ENCODE measurements at regions not wholly inside any gene's neighbourhood (a gene's known extent, or its start where the extent isn't known, plus 50 kb on each side); places are given as distances from the start of the nearest gene placed in this dataset.

DNA sequence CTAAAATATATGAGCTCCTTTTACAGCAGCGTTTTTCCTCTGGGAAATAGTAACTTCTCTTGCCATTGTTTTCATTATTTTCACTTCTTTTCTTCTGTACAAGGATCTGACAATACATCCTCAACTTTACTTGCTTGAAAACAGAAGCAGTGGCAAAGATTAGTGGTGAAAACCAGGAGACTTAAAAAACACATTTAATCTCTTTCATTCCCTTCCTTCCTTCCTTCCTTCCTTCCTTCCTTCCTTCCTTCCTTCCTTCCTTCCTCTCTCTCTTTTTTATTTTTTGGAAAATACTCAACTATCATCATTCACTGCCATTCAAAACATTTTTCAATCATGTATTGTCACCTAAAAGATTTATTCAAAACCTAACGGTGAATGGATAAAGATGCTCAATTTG lies 1411.4 kb downstream of the NCAM2 start:
- TF ChIP-seq SMC3 (IDR thresholded peaks at IDR 0.05; ENCODE audit: low read depth, low read length) (no peak), RAD21 (IDR thresholded peaks at IDR 0.05; ENCODE audit: low read length) (no peak), RXRA (IDR thresholded peaks at IDR 0.05; ENCODE audit: borderline replicate concordance, low read depth) (no peak)
- TF ChIP-seq, protein P1, sequence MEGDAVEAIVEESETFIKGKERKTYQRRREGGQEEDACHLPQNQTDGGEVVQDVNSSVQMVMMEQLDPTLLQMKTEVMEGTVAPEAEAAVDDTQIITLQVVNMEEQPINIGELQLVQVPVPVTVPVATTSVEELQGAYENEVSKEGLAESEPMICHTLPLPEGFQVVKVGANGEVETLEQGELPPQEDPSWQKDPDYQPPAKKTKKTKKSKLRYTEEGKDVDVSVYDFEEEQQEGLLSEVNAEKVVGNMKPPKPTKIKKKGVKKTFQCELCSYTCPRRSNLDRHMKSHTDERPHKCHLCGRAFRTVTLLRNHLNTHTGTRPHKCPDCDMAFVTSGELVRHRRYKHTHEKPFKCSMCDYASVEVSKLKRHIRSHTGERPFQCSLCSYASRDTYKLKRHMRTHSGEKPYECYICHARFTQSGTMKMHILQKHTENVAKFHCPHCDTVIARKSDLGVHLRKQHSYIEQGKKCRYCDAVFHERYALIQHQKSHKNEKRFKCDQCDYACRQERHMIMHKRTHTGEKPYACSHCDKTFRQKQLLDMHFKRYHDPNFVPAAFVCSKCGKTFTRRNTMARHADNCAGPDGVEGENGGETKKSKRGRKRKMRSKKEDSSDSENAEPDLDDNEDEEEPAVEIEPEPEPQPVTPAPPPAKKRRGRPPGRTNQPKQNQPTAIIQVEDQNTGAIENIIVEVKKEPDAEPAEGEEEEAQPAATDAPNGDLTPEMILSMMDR (IDR thresholded peaks at IDR 0.05) = no peak

Measured in SK-N-SH (cell line).